Left ventricle myocardium inferior (tissue), 1 donor: ENCODE measurements at regions not wholly inside any gene's neighbourhood (a gene's known extent, or its start where the extent isn't known, plus 50 kb on each side); places are given as distances from the start of the nearest gene placed in this dataset.

Experiments
- DNase-seq: peaks from one replicate; pipeline ENCODE4 v3.0.0-alpha.2; 2020
- H3K27ac ChIP-seq: fragments of 200-600 bp; replicated peaks from 2 replicates; pipeline ENCODE4 v1.8.0; 2021
- H3K27me3 ChIP-seq: fragments of 200-600 bp; 2 replicates; pipeline ENCODE4 v1.8.0; 2021; ENCODE audit warnings: low read depth
- H3K36me3 ChIP-seq: fragments of 200-600 bp; 2 replicates; pipeline ENCODE4 v1.8.0; 2021
- H3K4me1 ChIP-seq: fragments of 200-600 bp; 2 replicates; pipeline ENCODE4 v1.8.0; 2021
- H3K4me3 ChIP-seq: fragments of 200-600 bp; 2 replicates; pipeline ENCODE4 v1.8.0; 2021; ENCODE audit warnings: mild to moderate bottlenecking, moderate library complexity
- H3K9me3 ChIP-seq: fragments of 200-600 bp; replicated peaks from 2 replicates; pipeline ENCODE4 v1.8.0; 2021
- CTCF ChIP-seq: fragments of 200-600 bp; IDR thresholded peaks from 2 replicates; pipeline ENCODE4 v1.8.0; 2021; ENCODE audit warnings: antibody characterized with exemption, mild to moderate bottlenecking, borderline replicate concordance
- intact Hi-C: fragments of 100-400 bp; cut with micrococcal nuclease; formaldehyde crosslinking; loops from one replicate; pipeline ENCODE4 v1.11.0; 2022
- donor health status: DM: no; HTN: yes; CAD: no; lungs with severe emphysema.

- intact Hi-C loops = no loop called here
- no peaks in the 10 kb centered on the region for H3K9me3 ChIP-seq
- TF ChIP-seq CTCF = no peak
- no peak for DNase-seq
- no peak overlapping the region for H3K27ac ChIP-seq
- no peaks in the 10 kb centered on the region for H3K27me3 ChIP-seq
- no peaks in the 10 kb centered on the region for H3K4me1 ChIP-seq
- H3K4me3 ChIP-seq = no peak overlapping the region
- H3K36me3 ChIP-seq = no peaks in the 10 kb centered on the region
Observed at GRCh38 chr18:27763341-27763740, 413.6 kb downstream of the CDH2 start.

- Histone ChIP-seq H3K4me3 (no peak overlapping the region), H3K4me1 (no peaks in the 10 kb centered on the region), H3K27ac (no peak overlapping the region), H3K36me3 (no peaks in the 10 kb centered on the region), H3K27me3 (no peaks in the 10 kb centered on the region), H3K9me3 (no peaks in the 10 kb centered on the region)
- intact Hi-C loops = no loop called here
- no peak for TF ChIP-seq CTCF
- no peak for DNase-seq
Observed at GRCh38 chr18:27762054-27762453, 414.9 kb downstream of the CDH2 start.

GRCh38 chr18:27752944-27753343 is 424.0 kb downstream of the CDH2 start:
- H3K27ac ChIP-seq = no peak overlapping the region
- H3K4me1 ChIP-seq = no peaks in the 10 kb centered on the region
- no peaks in the 10 kb centered on the region for H3K27me3 ChIP-seq
- H3K36me3 ChIP-seq = no peaks in the 10 kb centered on the region
- no peak for TF ChIP-seq CTCF
- intact Hi-C loops = loop anchor here (5.0 kb wide), 1 partner anchor 146 kb away; no protein-coding TSS in a partner anchor
- no peaks in the 10 kb centered on the region for H3K9me3 ChIP-seq
- DNase-seq = no peak
- no peak overlapping the region for H3K4me3 ChIP-seq

GRCh38 chr18:27750923-27751322 is 426.0 kb downstream of the CDH2 start:
- Histone ChIP-seq H3K36me3 (no peaks in the 10 kb centered on the region), H3K4me1 (no peaks in the 10 kb centered on the region), H3K27ac (no peak overlapping the region), H3K27me3 (no peaks in the 10 kb centered on the region), H3K9me3 (no peaks in the 10 kb centered on the region), H3K4me3 (no peak overlapping the region)
- DNase-seq = no peak
- intact Hi-C loops = loop anchor here (5.0 kb wide), 1 partner anchor 144 kb away; no protein-coding TSS in a partner anchor
- no peak for TF ChIP-seq CTCF

GRCh38 chr18:27750014-27750413 is 426.9 kb downstream of the CDH2 start:
- no peak for DNase-seq

More at GRCh38 chr18:27750014-27750413, 426.9 kb downstream of the CDH2 start:
- Histone ChIP-seq H3K27ac (no peak overlapping the region), H3K9me3 (no peaks in the 10 kb centered on the region), H3K4me1 (no peaks in the 10 kb centered on the region), H3K4me3 (no peak overlapping the region), H3K27me3 (no peaks in the 10 kb centered on the region), H3K36me3 (no peaks in the 10 kb centered on the region)
- TF ChIP-seq CTCF = peak; percentile 73
- intact Hi-C loops = loop anchor here (5.0 kb wide), 1 partner anchor 143 kb away; no protein-coding TSS in a partner anchor
